ENCODE measurements at regions not wholly inside any gene's neighbourhood (a gene's known extent, or its start where the extent isn't known, plus 50 kb on each side); places are given as distances from the start of the nearest gene placed in this dataset.

DNA sequence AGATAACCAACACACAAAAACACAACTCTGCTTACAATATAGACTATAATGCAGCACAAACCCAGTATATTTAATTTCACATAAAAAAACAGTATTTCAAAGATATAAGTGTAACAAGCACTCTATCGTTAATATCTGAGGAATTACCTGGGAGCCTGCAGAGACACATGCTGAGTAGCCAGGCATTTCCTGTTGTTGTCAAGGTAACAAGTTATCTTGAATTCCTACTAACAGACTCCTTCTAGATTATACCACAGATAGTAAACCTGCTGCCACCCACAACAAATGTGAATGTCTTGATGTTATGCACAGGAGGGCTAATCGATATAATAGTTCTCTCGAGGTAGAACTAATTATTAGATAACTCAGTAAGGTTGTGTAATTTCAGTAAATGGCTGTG lies 826.0 kb upstream of the PRR20A start:
- ChIA-PET CTCF (ENCODE audit: partially characterized antibody) (no interaction called here), POLR2A (ENCODE audit: partially characterized antibody) (no interaction called here)
- no peak overlapping the region for H3K27ac ChIP-seq (ENCODE audit: low read depth, low read length)
- H3K27ac Mint-ChIP-seq = no peak overlapping the region
- H3K4me3 ChIP-seq (ENCODE audit: low read length in 2 of 2) = no peak overlapping the region
- no peaks in the 10 kb centered on the region for H3K4me1 ChIP-seq (ENCODE audit: insufficient read depth, low read length)
- intact Hi-C loops (cut with micrococcal nuclease) = no loop called here
- no peaks in the 10 kb centered on the region for H3K36me3 Mint-ChIP-seq
- no peak for DNase-seq
- H3K36me3 ChIP-seq (ENCODE audit: insufficient read depth, low read length) = no peaks in the 10 kb centered on the region
- no peak overlapping the region for H3K4me3 Mint-ChIP-seq
- H3K9me3 Mint-ChIP-seq = peaks cover 3 to 8% (median 4%) of the 10 kb centered on the region in 8 donors
- H3K9me3 ChIP-seq (ENCODE audit: control insufficient read depth in 1 of 2, low read length in 2 of 2) = no peaks in the 10 kb centered on the region
- H3K27me3 ChIP-seq (ENCODE audit: insufficient read depth, low read length) = no peaks in the 10 kb centered on the region
- H3K27me3 Mint-ChIP-seq = no peaks in the 10 kb centered on the region
- H3K4me1 Mint-ChIP-seq = no peaks in the 10 kb centered on the region

- Histone ChIP-seq H3K4me1 (ENCODE audit: insufficient read depth, low read length) (no peaks in the 10 kb centered on the region), H3K9me3 (ENCODE audit: control insufficient read depth in 1 of 2, low read length in 2 of 2) (no peaks in the 10 kb centered on the region), H3K27me3 (ENCODE audit: insufficient read depth, low read length) (no peaks in the 10 kb centered on the region), H3K36me3 (ENCODE audit: insufficient read depth, low read length) (no peaks in the 10 kb centered on the region), H3K4me3 (ENCODE audit: low read length in 2 of 2) (no peak overlapping the region), H3K27ac (ENCODE audit: low read depth, low read length) (no peak overlapping the region)
- H3K27ac Mint-ChIP-seq = no peak overlapping the region
- H3K36me3 Mint-ChIP-seq = no peaks in the 10 kb centered on the region
- H3K9me3 Mint-ChIP-seq = peaks cover 0 to 11% (median 5%) of the 10 kb centered on the region in 8 donors
- no peak overlapping the region for H3K4me3 Mint-ChIP-seq
- POLR2A ChIA-PET (ENCODE audit: partially characterized antibody) = no interaction called here
- no peaks in the 10 kb centered on the region for H3K4me1 Mint-ChIP-seq
- intact Hi-C loops (cut with micrococcal nuclease) = no loop called here
- no peaks in the 10 kb centered on the region for H3K27me3 Mint-ChIP-seq
- CTCF ChIA-PET (ENCODE audit: partially characterized antibody) = no interaction called here
- DNase-seq = no peak
Measured at GRCh38 chr13:56317841-56318240, 822.9 kb upstream of the PRR20A start.

GRCh38 chr13:56332671-56333070 lies 808.0 kb upstream of the PRR20A start:
- no peaks in the 10 kb centered on the region for H3K4me1 Mint-ChIP-seq
- ChIA-PET CTCF (ENCODE audit: partially characterized antibody) (no interaction called here), POLR2A (ENCODE audit: partially characterized antibody) (no interaction called here)
- Histone ChIP-seq H3K9me3 (ENCODE audit: control insufficient read depth in 1 of 2, low read length in 2 of 2) (no peaks in the 10 kb centered on the region), H3K27me3 (ENCODE audit: insufficient read depth, low read length) (no peaks in the 10 kb centered on the region), H3K36me3 (ENCODE audit: insufficient read depth, low read length) (no peaks in the 10 kb centered on the region), H3K4me3 (ENCODE audit: low read length in 2 of 2) (no peak overlapping the region), H3K27ac (ENCODE audit: low read depth, low read length) (no peak overlapping the region), H3K4me1 (ENCODE audit: insufficient read depth, low read length) (no peaks in the 10 kb centered on the region)
- DNase-seq = no peak
- no peaks in the 10 kb centered on the region for H3K36me3 Mint-ChIP-seq
- intact Hi-C loops (cut with micrococcal nuclease) = no loop called here
- no peak overlapping the region for H3K4me3 Mint-ChIP-seq
- no peaks in the 10 kb centered on the region for H3K27me3 Mint-ChIP-seq
- H3K27ac Mint-ChIP-seq = no peak overlapping the region
- H3K9me3 Mint-ChIP-seq = peaks cover 0 to 25% (median 2%) of the 10 kb centered on the region in 8 donors

DNA sequence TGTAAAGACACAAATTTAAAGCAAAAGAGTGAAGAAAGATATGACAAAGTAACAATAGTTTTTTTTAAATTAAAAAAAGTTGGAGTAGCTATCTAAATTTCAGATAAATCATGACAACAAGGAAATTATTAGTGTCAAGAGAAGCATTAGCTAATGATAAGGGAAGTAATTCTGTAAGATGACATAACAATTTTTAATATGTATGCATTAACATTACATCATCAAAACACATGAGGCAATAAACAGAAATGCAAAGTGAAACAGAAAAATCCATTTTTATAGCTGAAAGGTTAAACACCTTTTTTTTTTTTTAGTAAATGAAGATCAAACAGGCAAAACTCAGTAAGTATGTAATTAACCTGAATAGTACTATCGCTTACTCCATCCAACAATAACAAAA lies 804.9 kb upstream of the PRR20A start:
- POLR2A ChIA-PET (ENCODE audit: partially characterized antibody) = no interaction called here
- Histone ChIP-seq H3K9me3 (ENCODE audit: control insufficient read depth in 1 of 2, low read length in 2 of 2) (no peaks in the 10 kb centered on the region), H3K36me3 (ENCODE audit: insufficient read depth, low read length) (no peaks in the 10 kb centered on the region), H3K4me3 (ENCODE audit: low read length in 2 of 2) (no peak overlapping the region), H3K4me1 (ENCODE audit: insufficient read depth, low read length) (no peaks in the 10 kb centered on the region), H3K27ac (ENCODE audit: low read depth, low read length) (no peak overlapping the region), H3K27me3 (ENCODE audit: insufficient read depth, low read length) (no peaks in the 10 kb centered on the region)
- intact Hi-C loops (cut with micrococcal nuclease) = no loop called here
- Mint-ChIP-seq H3K36me3 (no peaks in the 10 kb centered on the region), H3K4me3 (no peak overlapping the region), H3K27me3 (no peaks in the 10 kb centered on the region), H3K4me1 (no peaks in the 10 kb centered on the region), H3K27ac (no peak overlapping the region), H3K9me3 (peaks cover 2 to 22% (median 8%) of the 10 kb centered on the region in 8 donors)
- DNase-seq = no peak
- CTCF ChIA-PET (ENCODE audit: partially characterized antibody) = no interaction called here

DNA sequence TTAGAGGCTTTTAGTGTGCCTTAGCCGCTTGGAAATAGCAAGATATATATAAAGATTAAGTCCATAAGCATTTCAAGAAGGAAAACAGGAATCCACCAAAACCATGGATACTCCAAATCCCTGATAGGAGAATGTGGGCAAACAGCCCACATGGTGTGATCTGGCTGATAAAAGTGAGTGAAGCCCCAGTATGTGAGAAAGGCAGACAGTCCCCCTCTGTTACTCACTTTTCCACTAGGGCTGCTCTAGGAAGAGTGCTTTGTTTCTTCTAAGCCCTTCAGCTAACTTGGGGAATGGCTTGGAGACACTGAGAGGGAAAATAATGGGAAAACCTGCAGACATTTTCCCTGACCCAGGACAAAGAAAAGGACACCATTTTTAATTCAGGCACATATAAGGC lies 802.3 kb upstream of the PRR20A start:
- Mint-ChIP-seq H3K27me3 (no peaks in the 10 kb centered on the region), H3K9me3 (peaks cover 3 to 31% (median 14%) of the 10 kb centered on the region in 8 donors), H3K36me3 (no peaks in the 10 kb centered on the region), H3K27ac (no peak overlapping the region), H3K4me3 (no peak overlapping the region), H3K4me1 (no peaks in the 10 kb centered on the region)
- Histone ChIP-seq H3K4me3 (ENCODE audit: low read length in 2 of 2) (no peak overlapping the region), H3K27ac (ENCODE audit: low read depth, low read length) (no peak overlapping the region), H3K36me3 (ENCODE audit: insufficient read depth, low read length) (no peaks in the 10 kb centered on the region), H3K9me3 (ENCODE audit: control insufficient read depth in 1 of 2, low read length in 2 of 2) (no peaks in the 10 kb centered on the region), H3K27me3 (ENCODE audit: insufficient read depth, low read length) (no peaks in the 10 kb centered on the region), H3K4me1 (ENCODE audit: insufficient read depth, low read length) (no peaks in the 10 kb centered on the region)
- ChIA-PET POLR2A (ENCODE audit: partially characterized antibody) (no interaction called here), CTCF (ENCODE audit: partially characterized antibody) (no interaction called here)
- DNase-seq = no peak
- intact Hi-C loops (cut with micrococcal nuclease) = no loop called here

- Histone ChIP-seq H3K27ac (ENCODE audit: low read depth, low read length) (no peak overlapping the region), H3K4me1 (ENCODE audit: insufficient read depth, low read length) (no peaks in the 10 kb centered on the region), H3K36me3 (ENCODE audit: insufficient read depth, low read length) (no peaks in the 10 kb centered on the region), H3K4me3 (ENCODE audit: low read length in 2 of 2) (no peak overlapping the region), H3K27me3 (ENCODE audit: insufficient read depth, low read length) (no peaks in the 10 kb centered on the region), H3K9me3 (ENCODE audit: control insufficient read depth in 1 of 2, low read length in 2 of 2) (peaks cover 0 to 7% of the 10 kb centered on the region in 2 donors)
- Mint-ChIP-seq H3K36me3 (no peaks in the 10 kb centered on the region), H3K27me3 (no peaks in the 10 kb centered on the region), H3K4me1 (no peaks in the 10 kb centered on the region), H3K4me3 (no peak overlapping the region), H3K27ac (no peak overlapping the region), H3K9me3 (peaks cover 2 to 33% (median 16%) of the 10 kb centered on the region in 8 donors)
- intact Hi-C loops (cut with micrococcal nuclease) = no loop called here
- ChIA-PET POLR2A (ENCODE audit: partially characterized antibody) (no interaction called here), CTCF (ENCODE audit: partially characterized antibody) (no interaction called here)
- DNase-seq = no peak
Measured at GRCh38 chr13:56347014-56347413, 793.7 kb upstream of the PRR20A start.

GRCh38 chr13:56349866-56350265 lies 790.9 kb upstream of the PRR20A start:
- H3K4me3 ChIP-seq (ENCODE audit: low read length in 2 of 2) = no peak overlapping the region
- POLR2A ChIA-PET (ENCODE audit: partially characterized antibody) = no interaction called here
- no peak overlapping the region for H3K27ac ChIP-seq (ENCODE audit: low read depth, low read length)
- no peak for DNase-seq
- H3K4me1 ChIP-seq (ENCODE audit: insufficient read depth, low read length) = no peaks in the 10 kb centered on the region
- intact Hi-C loops (cut with micrococcal nuclease) = no loop called here
- H3K27me3 Mint-ChIP-seq = no peaks in the 10 kb centered on the region
- H3K27ac Mint-ChIP-seq = no peak overlapping the region
- H3K4me3 Mint-ChIP-seq = no peak overlapping the region
- H3K36me3 ChIP-seq (ENCODE audit: insufficient read depth, low read length) = no peaks in the 10 kb centered on the region
- CTCF ChIA-PET (ENCODE audit: partially characterized antibody) = no interaction called here
- peaks cover 2 to 22% (median 4%) of the 10 kb centered on the region in 8 donors for H3K9me3 Mint-ChIP-seq
- H3K4me1 Mint-ChIP-seq = no peaks in the 10 kb centered on the region
- H3K36me3 Mint-ChIP-seq = no peaks in the 10 kb centered on the region
- H3K9me3 ChIP-seq (ENCODE audit: control insufficient read depth in 1 of 2, low read length in 2 of 2) = peaks cover 0 to 7% of the 10 kb centered on the region in 2 donors
- no peaks in the 10 kb centered on the region for H3K27me3 ChIP-seq (ENCODE audit: insufficient read depth, low read length)

DNA sequence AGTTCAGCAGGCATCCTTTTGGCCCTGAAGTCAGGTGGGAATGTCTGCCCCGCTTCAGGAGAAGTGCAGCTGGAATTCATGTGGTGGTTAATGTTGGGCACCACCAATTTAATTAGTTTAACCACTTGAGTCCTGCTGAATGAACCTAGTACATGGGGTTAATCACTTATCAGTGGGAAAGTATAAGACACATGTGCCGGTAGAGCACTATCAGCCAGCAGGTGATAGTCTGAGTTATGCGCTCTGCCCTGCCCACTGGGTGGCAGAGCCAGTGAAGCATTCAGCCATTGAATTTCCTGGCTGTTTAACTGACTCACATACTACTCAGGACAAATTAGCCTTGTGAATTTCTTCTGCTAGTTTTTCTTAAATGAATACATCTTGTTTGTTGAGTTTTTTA lies 789.7 kb upstream of the PRR20A start:
- POLR2A ChIA-PET (ENCODE audit: partially characterized antibody) = no interaction called here
- H3K27ac ChIP-seq (ENCODE audit: low read depth, low read length) = no peak overlapping the region
- peaks cover 2 to 22% (median 7%) of the 10 kb centered on the region in 8 donors for H3K9me3 Mint-ChIP-seq
- CTCF ChIA-PET (ENCODE audit: partially characterized antibody) = no interaction called here
- H3K4me1 Mint-ChIP-seq = no peaks in the 10 kb centered on the region
- intact Hi-C loops (cut with micrococcal nuclease) = no loop called here
- H3K36me3 ChIP-seq (ENCODE audit: insufficient read depth, low read length) = no peaks in the 10 kb centered on the region
- no peak overlapping the region for H3K4me3 ChIP-seq (ENCODE audit: low read length in 2 of 2)
- H3K27ac Mint-ChIP-seq = no peak overlapping the region
- H3K9me3 ChIP-seq (ENCODE audit: control insufficient read depth in 1 of 2, low read length in 2 of 2) = peaks cover 0 to 7% of the 10 kb centered on the region in 2 donors
- no peaks in the 10 kb centered on the region for H3K27me3 ChIP-seq (ENCODE audit: insufficient read depth, low read length)
- H3K4me3 Mint-ChIP-seq = no peak overlapping the region
- no peaks in the 10 kb centered on the region for H3K27me3 Mint-ChIP-seq
- no peak for DNase-seq
- H3K36me3 Mint-ChIP-seq = no peaks in the 10 kb centered on the region
- no peaks in the 10 kb centered on the region for H3K4me1 ChIP-seq (ENCODE audit: insufficient read depth, low read length)
